ENCODE measurements at regions not wholly inside any gene's neighbourhood (a gene's known extent, or its start where the extent isn't known, plus 50 kb on each side); places are given as distances from the start of the nearest gene placed in this dataset.

DNA sequence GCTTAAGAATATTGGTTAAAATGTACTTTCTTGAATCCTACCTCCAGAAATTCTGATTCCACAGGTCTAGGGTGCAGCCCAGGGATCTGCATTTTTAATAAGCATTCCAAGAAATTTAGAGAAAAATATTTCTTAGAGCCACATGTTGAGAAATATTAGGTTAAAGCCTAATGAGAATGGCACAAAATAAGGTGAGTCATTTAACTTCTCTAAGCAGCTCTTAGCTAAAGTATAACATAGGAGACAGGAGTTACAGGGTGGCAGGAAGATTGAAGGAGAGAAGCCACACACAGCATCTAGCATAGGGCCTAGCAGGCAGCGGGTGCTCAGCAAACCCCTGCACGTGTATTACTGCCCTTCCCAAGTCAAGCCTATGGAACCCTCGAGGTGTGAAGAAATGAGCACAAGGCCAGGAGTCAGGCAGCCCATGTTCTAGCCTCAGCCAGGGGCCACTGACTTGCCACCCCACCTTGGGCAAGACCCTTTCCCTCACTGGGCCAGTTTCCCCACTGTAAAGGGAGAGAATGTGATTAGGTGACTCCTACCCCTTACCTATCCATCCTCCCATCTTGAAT is 197.1 kb upstream of the TLE3 start (continued):
- no peak for TF ChIP-seq BACH1 (IDR thresholded peaks at IDR 0.05; ENCODE audit: low read length)
- TF ChIP-seq CHD1 (IDR thresholded peaks at IDR 0.05; ENCODE audit: low read depth, low read length) = no peak
- TF ChIP-seq KDM5A (IDR thresholded peaks at IDR 0.05; ENCODE audit: low read length) = no peak
- no peak for TF ChIP-seq POU5F1 (IDR thresholded peaks at IDR 0.05; ENCODE audit: low read depth, low read length)
- TF ChIP-seq USF2 (IDR thresholded peaks at IDR 0.05; ENCODE audit: low read length) = no peak

Measured in H1 (cell line).